ENCODE measurements at regions not wholly inside any gene's neighbourhood (a gene's known extent, or its start where the extent isn't known, plus 50 kb on each side); places are given as distances from the start of the nearest gene placed in this dataset.

GRCh38 chr11:10641912-10642697 is 51.5 kb downstream of the IRAG1 start:
- no peak for DNase-seq

GRCh38 chr11:10641177-10641911 is 52.2 kb downstream of the IRAG1 start:
- no peak for DNase-seq

GRCh38 chr11:10640308-10640707 is 53.2 kb downstream of the IRAG1 start:
- DNase-seq, result no peak

GRCh38 chr11:10639350-10639749 is 54.2 kb downstream of the IRAG1 start:
- DNase-seq, result no peak

GRCh38 chr11:10638316-10638925 is 55.1 kb downstream of the IRAG1 start:
- no peak for DNase-seq

- DNase-seq, result no peak
Measured at GRCh38 chr11:10637731-10638151, 55.8 kb downstream of the IRAG1 start.

GRCh38 chr11:10634407-10634806 is 59.1 kb downstream of the IRAG1 start:
- DNase-seq, result no peak

- DNase-seq, result no peak
Measured at GRCh38 chr11:10633261-10633660, 60.3 kb downstream of the IRAG1 start.

GRCh38 chr11:10632483-10632882 is 61.1 kb downstream of the IRAG1 start:
- DNase-seq, result peak; percentile 30

GRCh38 chr11:10631761-10632160 is 61.8 kb downstream of the IRAG1 start:
- peak; percentile 37 for DNase-seq

- DNase-seq, result peak; percentile 47
Measured at GRCh38 chr11:10629411-10630002, 61.0 kb upstream of the LYVE1 start.

GRCh38 chr11:10628508-10629236 is 60.2 kb upstream of the LYVE1 start:
- DNase-seq, result peak; percentile 54

GRCh38 chr11:10627816-10628215 is 59.4 kb upstream of the LYVE1 start:
- peak; percentile 44 for DNase-seq

- peak; percentile 15 for DNase-seq
Measured at GRCh38 chr11:10627291-10627690, 58.8 kb upstream of the LYVE1 start.

GRCh38 chr11:10625982-10626311 is 57.5 kb upstream of the LYVE1 start:
- DNase-seq, result peak; percentile 28

GRCh38 chr11:10625281-10625981 is 57.0 kb upstream of the LYVE1 start:
- DNase-seq, result peak; percentile 26

- peak; percentile 55 for DNase-seq
Measured at GRCh38 chr11:10623797-10624761, 55.6 kb upstream of the LYVE1 start.

- peak; percentile 70 for DNase-seq
Measured at GRCh38 chr11:10622957-10623791, 54.7 kb upstream of the LYVE1 start.

GRCh38 chr11:10622108-10622507 is 53.6 kb upstream of the LYVE1 start:
- DNase-seq, result peak; percentile 21

- no peak for DNase-seq
Measured at GRCh38 chr11:10619131-10619680, 50.7 kb upstream of the LYVE1 start.

Measured in activated CD8-positive, alpha-beta memory T cell treated with anti-CD3 and anti-CD28 coated beads for 24 hours (primary cell).